GM23248 (cell line): ENCODE measurements at regions not wholly inside any gene's neighbourhood (a gene's known extent, or its start where the extent isn't known, plus 50 kb on each side); places are given as distances from the start of the nearest gene placed in this dataset.

ENCODE experiments used
- EZH2 ChIP-seq: fragments of 200-600 bp; sonication (generic); IDR thresholded peaks from 2 replicates; pipeline ENCODE4 v1.6.1; 2018; ENCODE audit warnings: antibody characterized with exemption, mild to moderate bottlenecking; ENCODE audit not compliant: insufficient read depth, poor library complexity, severe bottlenecking
- EZH2phosphoT487 ChIP-seq: fragments of 200-600 bp; sonication (generic); IDR thresholded peaks from 2 replicates; pipeline ENCODE4 v1.6.1; 2018; ENCODE audit warnings: antibody characterized with exemption, moderate library complexity, mild to moderate bottlenecking, low read depth; ENCODE audit not compliant: insufficient read depth

- TF ChIP-seq EZH2 (no peak), EZH2phosphoT487 (no peak)
These were observed 300.4 kb upstream of the POU1F1 start for GRCh38 chr3:87576752-87577151.
